ENCODE measurements at regions not wholly inside any gene's neighbourhood (a gene's known extent, or its start where the extent isn't known, plus 50 kb on each side); places are given as distances from the start of the nearest gene placed in this dataset.

DNA sequence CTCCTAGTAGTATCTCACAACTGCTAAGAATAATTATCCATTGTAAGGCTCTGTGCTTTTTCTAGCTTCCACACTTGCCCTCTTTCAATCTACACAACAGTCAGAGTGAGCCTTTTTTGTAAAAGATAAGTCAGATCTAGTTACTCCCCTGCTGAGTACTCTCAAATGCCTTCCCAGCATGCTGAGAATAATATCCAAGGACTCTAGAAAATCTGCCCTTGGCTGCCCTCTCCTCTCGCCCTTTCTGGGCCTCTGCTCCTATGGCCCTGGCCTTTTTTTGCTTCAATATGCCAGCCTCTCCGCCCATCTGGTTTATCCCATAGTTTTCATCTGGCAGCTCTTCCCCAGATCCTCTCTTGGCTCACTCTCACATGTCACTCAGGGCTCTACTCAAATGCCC is 455.9 kb upstream of the UBE2E3 start:
- TF ChIP-seq, protein P1, sequence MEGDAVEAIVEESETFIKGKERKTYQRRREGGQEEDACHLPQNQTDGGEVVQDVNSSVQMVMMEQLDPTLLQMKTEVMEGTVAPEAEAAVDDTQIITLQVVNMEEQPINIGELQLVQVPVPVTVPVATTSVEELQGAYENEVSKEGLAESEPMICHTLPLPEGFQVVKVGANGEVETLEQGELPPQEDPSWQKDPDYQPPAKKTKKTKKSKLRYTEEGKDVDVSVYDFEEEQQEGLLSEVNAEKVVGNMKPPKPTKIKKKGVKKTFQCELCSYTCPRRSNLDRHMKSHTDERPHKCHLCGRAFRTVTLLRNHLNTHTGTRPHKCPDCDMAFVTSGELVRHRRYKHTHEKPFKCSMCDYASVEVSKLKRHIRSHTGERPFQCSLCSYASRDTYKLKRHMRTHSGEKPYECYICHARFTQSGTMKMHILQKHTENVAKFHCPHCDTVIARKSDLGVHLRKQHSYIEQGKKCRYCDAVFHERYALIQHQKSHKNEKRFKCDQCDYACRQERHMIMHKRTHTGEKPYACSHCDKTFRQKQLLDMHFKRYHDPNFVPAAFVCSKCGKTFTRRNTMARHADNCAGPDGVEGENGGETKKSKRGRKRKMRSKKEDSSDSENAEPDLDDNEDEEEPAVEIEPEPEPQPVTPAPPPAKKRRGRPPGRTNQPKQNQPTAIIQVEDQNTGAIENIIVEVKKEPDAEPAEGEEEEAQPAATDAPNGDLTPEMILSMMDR (conservative IDR thresholded peaks at IDR 0.05; ENCODE audit: low read depth, low read length) = no peak
- TF ChIP-seq EZH2 (IDR thresholded peaks at IDR 0.05; ENCODE audit: borderline replicate concordance, low read depth, low read length, poor library complexity, severe bottlenecking) = no peak

All from A673 (cell line).